Amniotic stem cell (primary cell): ENCODE measurements at regions not wholly inside any gene's neighbourhood (a gene's known extent, or its start where the extent isn't known, plus 50 kb on each side); places are given as distances from the start of the nearest gene placed in this dataset.
"Not testable (repeated sequence)": the region's sequence is repeated elsewhere in the genome, so short reads cannot be mapped to it uniquely, and the experiment has no call there.

Experiments used
- DNase-seq: peaks from one replicate; lab custom pipeline; 2025; lab: John Stamatoyannopoulos, UW

GRCh38 chr12:131390412-131391334 is 320.2 kb upstream of the SFSWAP start:
- DNase-seq: no peak

GRCh38 chr12:131391399-131391798 is 319.5 kb upstream of the SFSWAP start:
- no peak for DNase-seq

- not testable (repeated sequence) for DNase-seq
Measured at GRCh38 chr12:131394752-131395151, 316.1 kb upstream of the SFSWAP start.

- not testable (repeated sequence) for DNase-seq
Measured at GRCh38 chr12:131395209-131395684, 315.6 kb upstream of the SFSWAP start.

GRCh38 chr12:131395971-131396573 is 314.8 kb upstream of the SFSWAP start:
- DNase-seq: no peak

- DNase-seq: no peak
Measured at GRCh38 chr12:131397493-131398181, 313.3 kb upstream of the SFSWAP start.

GRCh38 chr12:131399000-131399399 is 311.9 kb upstream of the SFSWAP start:
- no peak for DNase-seq

- not testable (repeated sequence) for DNase-seq
Measured at GRCh38 chr12:131400668-131401294, 310.1 kb upstream of the SFSWAP start.

- not testable (repeated sequence) for DNase-seq
Measured at GRCh38 chr12:131401907-131402633, 308.8 kb upstream of the SFSWAP start.

- DNase-seq: no peak
Measured at GRCh38 chr12:131402781-131403396, 308.0 kb upstream of the SFSWAP start.

GRCh38 chr12:131403676-131404075 is 307.2 kb upstream of the SFSWAP start:
- no peak for DNase-seq

GRCh38 chr12:131404705-131405104 is 306.2 kb upstream of the SFSWAP start:
- DNase-seq: no peak

GRCh38 chr12:131407221-131408035 is 303.5 kb upstream of the SFSWAP start:
- DNase-seq: no peak

GRCh38 chr12:131408036-131408365 is 302.9 kb upstream of the SFSWAP start:
- DNase-seq: no peak

GRCh38 chr12:131408484-131408883 is 302.4 kb upstream of the SFSWAP start:
- DNase-seq: no peak

- no peak for DNase-seq
Measured at GRCh38 chr12:131409211-131409610, 301.7 kb upstream of the SFSWAP start.

- DNase-seq: not testable (repeated sequence)
Measured at GRCh38 chr12:131411827-131412226, 299.1 kb upstream of the SFSWAP start.

- no peak for DNase-seq
Measured at GRCh38 chr12:131413006-131413405, 297.9 kb upstream of the SFSWAP start.

GRCh38 chr12:131413471-131413870 is 297.4 kb upstream of the SFSWAP start:
- DNase-seq: no peak
